Ascending aorta (tissue), 2 donors: ENCODE measurements at regions not wholly inside any gene's neighbourhood (a gene's known extent, or its start where the extent isn't known, plus 50 kb on each side); places are given as distances from the start of the nearest gene placed in this dataset.

Source experiments
- DNase-seq, 2 donors: peaks; one replicate each; pipeline ENCODE4 v3.0.0-alpha.2; 2019; ENCODE audit warnings: low spot score in 2 of 2
- H3K27ac ChIP-seq, 2 donors: fragments of 200-600 bp; sonication (generic); one replicate each; pipeline ENCODE4 v1.5.1; 2016 to 2017; ENCODE audit warnings: mild to moderate bottlenecking in 1 of 2
- H3K27me3 ChIP-seq: fragments of 200-600 bp; sonication (generic); one replicate; pipeline ENCODE4 v1.5.1; 2017
- H3K36me3 ChIP-seq, 2 donors: fragments of 200-600 bp; sonication (generic); one replicate each; pipeline ENCODE4 v1.5.1; 2016
- H3K4me1 ChIP-seq, 2 donors: fragments of 200-600 bp; sonication (generic); one replicate each; pipeline ENCODE4 v1.5.1; 2016 to 2017; ENCODE audit warnings: mild to moderate bottlenecking in 1 of 2
- H3K4me3 ChIP-seq, 2 donors: fragments of 200-600 bp; sonication (generic); one replicate each; pipeline ENCODE4 v1.5.1; 2016 to 2017; ENCODE audit warnings: mild to moderate bottlenecking in 1 of 2
- H3K9me3 ChIP-seq, 2 donors: fragments of 200-600 bp; sonication (generic); one replicate each; pipeline ENCODE4 v1.5.1; 2016
- CTCF ChIP-seq, 3 experiments: fragments of 200-600 bp in 2 of 3; fragments of 450-650 bp in 1 of 3; sonication (generic) in 2 of 3; IDR thresholded peaks; one replicate each; pipeline ENCODE4 v1.5.1; 2016 to 2019; ENCODE audit warnings: antibody characterized with exemption in 3 of 3, mild to moderate bottlenecking in 1 of 3, moderate library complexity in 1 of 3
- intact Hi-C: fragments of 100-400 bp; cut with DNase I; formaldehyde crosslinking; loops from one replicate; pipeline ENCODE4 v1.15.1; 2023

GRCh38 chr9:129363216-129363873, 185.3 kb upstream of the IER5L start:
- no peak for DNase-seq
- H3K4me3 ChIP-seq = no peak overlapping the region
- intact Hi-C loops = no loop called here
- no peaks in the 10 kb centered on the region for H3K4me1 ChIP-seq
- TF ChIP-seq CTCF (IDR thresholded peaks at IDR 0.05) = no peak
- H3K27me3 ChIP-seq = no peaks in the 10 kb centered on the region
- no peaks in the 10 kb centered on the region for H3K9me3 ChIP-seq
- H3K27ac ChIP-seq = no peak overlapping the region
- H3K36me3 ChIP-seq = no peaks in the 10 kb centered on the region

GRCh38 chr9:129362287-129363000, 184.4 kb upstream of the IER5L start:
- no peak for TF ChIP-seq CTCF (IDR thresholded peaks at IDR 0.05)

GRCh38 chr9:129361196-129361595, 183.1 kb upstream of the IER5L start:
- no peak for DNase-seq
- intact Hi-C loops = no loop called here
- no peaks in the 10 kb centered on the region for H3K27me3 ChIP-seq
- H3K36me3 ChIP-seq = no peaks in the 10 kb centered on the region
- H3K9me3 ChIP-seq = peaks cover 0 to under 1% of the 10 kb centered on the region in 2 donors
- H3K27ac ChIP-seq = no peak overlapping the region
- no peak for TF ChIP-seq CTCF (IDR thresholded peaks at IDR 0.05)
- no peak overlapping the region for H3K4me3 ChIP-seq
- no peaks in the 10 kb centered on the region for H3K4me1 ChIP-seq

More at GRCh38 chr9:129362287-129363000, 184.4 kb upstream of the IER5L start:
- Histone ChIP-seq H3K4me1 (no peaks in the 10 kb centered on the region), H3K27ac (no peak overlapping the region), H3K9me3 (no peaks in the 10 kb centered on the region), H3K4me3 (no peak overlapping the region), H3K36me3 (no peaks in the 10 kb centered on the region), H3K27me3 (no peaks in the 10 kb centered on the region)
- intact Hi-C loops = no loop called here
- no peak for DNase-seq

- Histone ChIP-seq H3K4me3 (no peak overlapping the region), H3K27me3 (no peaks in the 10 kb centered on the region), H3K9me3 (peaks cover 8 to 9% of the 10 kb centered on the region in 2 donors), H3K4me1 (no peaks in the 10 kb centered on the region), H3K27ac (no peak overlapping the region), H3K36me3 (no peaks in the 10 kb centered on the region)
- TF ChIP-seq CTCF (IDR thresholded peaks at IDR 0.05) = no peak
- intact Hi-C loops = loop anchor here (10.0 kb wide), 1 partner anchor 65 kb away; no protein-coding TSS in a partner anchor
- no peak for DNase-seq
These were observed 182.0 kb upstream of the IER5L start for GRCh38 chr9:129359916-129360536.

- TF ChIP-seq CTCF (IDR thresholded peaks at IDR 0.05) = no peak
- H3K4me3 ChIP-seq = no peak overlapping the region
- DNase-seq = no peak
- no peak overlapping the region for H3K27ac ChIP-seq
- intact Hi-C loops = loop anchor here (10.0 kb wide), 1 partner anchor 64 kb away; no protein-coding TSS in a partner anchor
- H3K4me1 ChIP-seq = no peaks in the 10 kb centered on the region
- H3K9me3 ChIP-seq = peaks cover 8 to 10% of the 10 kb centered on the region in 2 donors
- H3K36me3 ChIP-seq = no peaks in the 10 kb centered on the region
- no peaks in the 10 kb centered on the region for H3K27me3 ChIP-seq
These were observed 181.2 kb upstream of the IER5L start for GRCh38 chr9:129359162-129359811.
